SK-N-MC (cell line): ENCODE measurements at regions not wholly inside any gene's neighbourhood (a gene's known extent, or its start where the extent isn't known, plus 50 kb on each side); places are given as distances from the start of the nearest gene placed in this dataset.
A peak's percentile ranks its signal among the peaks of the same experiment; 100 is the strongest.
"Not testable (repeated sequence)": the region's sequence is repeated elsewhere in the genome, so short reads cannot be mapped to it uniquely, and the experiment has no call there.

Source experiments
- DNase-seq: peaks from one replicate; pipeline ENCODE4 v3.0.0-alpha.2; 2011; ENCODE audit warnings: low read depth, low spot score
- H3K27ac ChIP-seq: fragments of 200-600 bp; sonication (generic); 2 replicates; pipeline ENCODE4 v1.5.1; 2016; ENCODE audit warnings: mixed run types
- H3K36me3 ChIP-seq: fragments of 200-600 bp; sonication (generic); 2 replicates; pipeline ENCODE4 v1.6.1; 2017; ENCODE audit warnings: antibody characterized with exemption, low read length, mixed read lengths; ENCODE audit not compliant: insufficient read depth
- H3K4me3 ChIP-seq: fragments of 200-600 bp; sonication (generic); 2 replicates; pipeline ENCODE4 v1.5.1; 2016
- H3K9ac ChIP-seq: fragments of 200-600 bp; sonication (generic); 2 replicates; pipeline ENCODE4 v1.8.0; 2017; ENCODE audit warnings: mixed run types, mixed read lengths; ENCODE audit not compliant: insufficient read length
- H3K9me3 ChIP-seq: fragments of 200-600 bp; sonication (generic); 2 replicates; pipeline ENCODE4 v1.6.1; 2017; ENCODE audit warnings: low read depth, mild to moderate bottlenecking, antibody characterized with exemption, low read length, moderate library complexity, mixed read lengths
- EZH2 ChIP-seq: fragments of 200-600 bp; sonication (generic); IDR thresholded peaks from one replicate; pipeline ENCODE4 v1.6.1; 2017; ENCODE audit warnings: antibody characterized with exemption
- FOXP2 ChIP-seq: optimal IDR thresholded peaks from 2 replicates; pipeline ENCODE3; 2011; ENCODE audit warnings: mild to moderate bottlenecking, moderate library complexity; ENCODE audit not compliant: insufficient read depth; ENCODE audit errors: extremely low read length, control extremely low read depth
- POLR2AphosphoS5 ChIP-seq: IDR thresholded peaks from 2 replicates; pipeline ENCODE4 v1.6.1; 2012; ENCODE audit warnings: mild to moderate bottlenecking, low read depth, low read length, borderline replicate concordance

DNA sequence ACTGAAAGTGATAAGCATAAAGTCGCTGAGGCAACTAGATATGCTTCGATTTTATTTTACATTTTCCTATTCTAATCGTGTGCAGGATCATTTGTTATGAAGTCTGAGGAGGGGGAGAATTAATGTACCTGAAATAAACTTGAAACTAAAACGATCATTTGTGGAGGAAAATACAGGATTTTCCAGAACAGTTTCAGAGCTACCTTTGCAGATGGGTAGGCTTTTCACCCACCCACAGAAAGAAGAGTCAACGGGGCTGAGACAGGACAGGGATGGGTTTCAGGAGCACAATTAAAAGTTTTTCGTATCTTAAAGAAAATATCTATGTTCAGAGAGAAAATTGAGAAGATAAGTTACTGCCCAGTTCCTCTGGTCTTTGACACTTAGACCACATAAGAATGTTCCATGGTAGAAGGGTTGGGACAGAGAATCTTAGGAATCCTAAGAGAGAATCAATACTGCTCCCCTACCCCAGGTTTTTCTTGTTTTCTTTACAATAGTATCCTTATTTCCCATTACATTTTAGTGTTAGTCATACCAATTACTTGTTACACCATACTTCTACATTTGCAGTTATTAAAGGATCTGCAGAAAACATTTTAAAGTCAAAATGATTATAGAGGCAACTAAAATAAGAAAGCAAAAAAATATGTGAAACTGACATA is 211.4 kb downstream of the DEPDC1B start:
- TF ChIP-seq FOXP2: no peak
- TF ChIP-seq EZH2: no peak
- H3K9ac ChIP-seq: peak overlapping the region; percentile 55
- no peaks in the 10 kb centered on the region for H3K9me3 ChIP-seq
- H3K36me3 ChIP-seq: no peaks in the 10 kb centered on the region
- peak overlapping the region; percentile 77 for H3K4me3 ChIP-seq
- no peak for DNase-seq
- H3K27ac ChIP-seq: no peak overlapping the region

- TF ChIP-seq FOXP2: no peak
- TF ChIP-seq POLR2AphosphoS5: 0 out of 2 replicates have a peak, but pooled peaks have one; percentile 33
- Histone ChIP-seq H3K4me3 (peak overlapping the region; percentile 77), H3K9me3 (no peaks in the 10 kb centered on the region), H3K36me3 (no peaks in the 10 kb centered on the region), H3K27ac (peak overlapping the region; percentile 88), H3K9ac (peak overlapping the region; percentile 55)
- peak; percentile 76 for DNase-seq
Observed at GRCh38 chr5:60487885-60488442, 212.0 kb downstream of the DEPDC1B start.

DNA sequence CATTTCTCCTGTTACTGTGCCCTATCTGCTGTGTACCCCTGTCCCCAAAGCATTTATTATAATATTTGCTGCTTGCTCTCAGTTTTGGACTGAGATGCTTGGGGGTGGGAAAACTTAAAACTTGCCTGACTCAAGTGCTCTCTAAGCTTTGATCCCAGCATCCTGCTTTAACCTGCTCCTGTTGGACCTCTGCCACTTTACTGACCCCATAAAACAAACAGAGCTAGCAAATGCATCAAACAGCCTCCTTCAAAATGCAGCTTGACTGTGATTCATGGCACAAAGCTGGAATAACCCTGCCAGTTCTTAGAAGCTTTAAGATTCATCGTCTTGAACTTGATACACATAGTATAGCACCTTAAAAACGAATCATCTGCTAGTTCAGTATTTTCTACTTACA is 212.5 kb downstream of the DEPDC1B start:
- Histone ChIP-seq H3K9ac (peak overlapping the region; percentile 55), H3K36me3 (no peaks in the 10 kb centered on the region), H3K9me3 (no peaks in the 10 kb centered on the region), H3K27ac (peak overlapping the region; percentile 88), H3K4me3 (peak overlapping the region; percentile 77)
- no peak for TF ChIP-seq FOXP2
- no peak for TF ChIP-seq EZH2
- no peak for TF ChIP-seq POLR2AphosphoS5
- no peak for DNase-seq

DNA sequence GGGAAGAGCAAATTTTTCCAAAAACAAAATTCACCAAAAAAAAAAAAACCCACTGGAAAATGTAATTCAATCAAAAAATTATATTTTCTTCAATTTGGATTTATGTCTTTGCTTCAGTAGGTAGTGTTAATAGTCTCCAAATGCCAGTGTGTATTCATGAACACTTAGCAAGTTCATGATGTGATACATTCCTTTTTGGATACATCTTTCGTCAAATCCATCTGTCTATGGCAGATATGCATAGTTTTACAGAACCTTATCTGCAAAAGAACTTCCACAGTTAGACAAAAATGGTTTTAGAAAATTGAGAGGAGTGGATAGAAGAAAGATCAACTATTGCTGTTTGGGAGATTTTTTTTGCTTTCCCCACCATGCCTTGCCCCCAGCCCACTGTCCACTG is 214.6 kb downstream of the DEPDC1B start:
- Histone ChIP-seq H3K9me3 (no peaks in the 10 kb centered on the region), H3K36me3 (no peaks in the 10 kb centered on the region), H3K27ac (no peak overlapping the region), H3K9ac (no peak overlapping the region), H3K4me3 (no peak overlapping the region)
- TF ChIP-seq EZH2 (no peak), POLR2AphosphoS5 (no peak), FOXP2 (no peak)
- DNase-seq: no peak

- Histone ChIP-seq H3K4me3 (no peak overlapping the region), H3K9ac (no peak overlapping the region), H3K9me3 (no peaks in the 10 kb centered on the region), H3K27ac (no peak overlapping the region), H3K36me3 (no peaks in the 10 kb centered on the region)
- no peak for DNase-seq
- no peak for TF ChIP-seq POLR2AphosphoS5
- no peak for TF ChIP-seq FOXP2
Observed at GRCh38 chr5:60483050-60483449, 216.9 kb downstream of the DEPDC1B start.

DNA sequence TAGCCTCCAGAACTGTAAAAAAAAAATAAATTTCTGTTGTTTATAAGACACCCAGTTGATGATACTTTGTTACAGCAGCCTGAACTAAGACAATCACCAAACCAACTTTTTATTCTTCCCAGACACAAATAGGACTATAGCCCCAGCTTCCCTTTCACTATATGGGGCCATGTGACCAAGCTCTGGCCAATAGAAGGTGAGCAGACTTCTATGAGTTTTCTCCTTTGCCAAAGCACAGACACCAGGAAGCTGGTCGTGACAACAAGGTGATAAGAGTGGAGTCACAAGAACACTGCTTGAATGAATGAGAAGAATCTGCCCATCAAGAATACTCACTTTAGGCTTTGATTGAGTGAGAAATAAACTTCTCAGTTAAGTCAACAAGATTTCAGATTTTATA is 217.7 kb downstream of the DEPDC1B start:
- peak overlapping the region; percentile 24; the same call in 1 of the 2 replicates for H3K4me3 ChIP-seq
- DNase-seq: no peak
- no peaks in the 10 kb centered on the region for H3K36me3 ChIP-seq
- peak overlapping the region; percentile 63 for H3K27ac ChIP-seq
- TF ChIP-seq FOXP2 (no peak), EZH2 (no peak), POLR2AphosphoS5 (no peak)
- H3K9ac ChIP-seq: no peak overlapping the region
- no peaks in the 10 kb centered on the region for H3K9me3 ChIP-seq

DNA sequence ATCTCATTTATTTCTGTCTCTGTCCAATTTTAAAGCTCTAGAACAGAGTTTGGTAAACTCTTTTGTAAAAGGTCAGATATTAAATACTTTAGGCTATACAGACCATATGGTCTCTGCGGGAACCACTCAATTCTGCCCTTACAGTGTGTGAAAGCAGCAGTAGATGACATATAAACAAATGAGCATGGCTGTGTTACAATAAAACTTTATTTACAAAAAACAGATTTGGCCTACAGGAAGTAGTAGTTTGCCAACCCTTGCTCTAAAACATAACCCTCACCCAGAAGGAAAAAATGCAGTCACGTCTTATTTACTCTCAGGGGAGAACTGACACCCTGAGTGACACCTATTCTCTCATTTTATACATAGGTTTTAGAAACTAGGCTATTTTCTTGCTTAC is 220.4 kb downstream of the DEPDC1B start:
- TF ChIP-seq POLR2AphosphoS5 (no peak), EZH2 (no peak), FOXP2 (no peak)
- no peak overlapping the region for H3K9ac ChIP-seq
- no peak overlapping the region for H3K27ac ChIP-seq
- DNase-seq: no peak
- H3K36me3 ChIP-seq: no peaks in the 10 kb centered on the region
- H3K9me3 ChIP-seq: no peaks in the 10 kb centered on the region
- H3K4me3 ChIP-seq: no peak overlapping the region

DNA sequence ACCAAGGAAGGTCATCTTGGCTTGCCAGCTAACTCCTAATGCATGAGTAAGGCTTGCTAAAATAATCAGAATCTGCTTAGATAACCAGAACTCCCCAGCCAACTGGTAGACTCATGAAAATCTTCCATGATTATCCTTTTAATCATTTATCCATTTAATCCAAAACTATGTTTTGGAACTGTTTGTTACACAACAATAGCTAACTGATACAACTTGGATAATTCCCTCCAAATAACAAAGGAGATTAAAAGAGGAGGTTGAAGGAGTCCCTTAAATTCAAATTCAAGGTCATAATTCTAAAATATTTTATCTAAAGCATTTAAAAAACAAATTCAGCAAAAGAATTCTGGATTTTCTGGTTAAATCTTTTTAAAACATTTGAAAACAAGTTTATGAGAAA is 222.1 kb downstream of the DEPDC1B start:
- Histone ChIP-seq H3K9me3 (no peaks in the 10 kb centered on the region), H3K4me3 (no peak overlapping the region), H3K36me3 (no peaks in the 10 kb centered on the region), H3K27ac (no peak overlapping the region), H3K9ac (no peak overlapping the region)
- no peak for DNase-seq
- no peak for TF ChIP-seq FOXP2
- no peak for TF ChIP-seq EZH2

DNA sequence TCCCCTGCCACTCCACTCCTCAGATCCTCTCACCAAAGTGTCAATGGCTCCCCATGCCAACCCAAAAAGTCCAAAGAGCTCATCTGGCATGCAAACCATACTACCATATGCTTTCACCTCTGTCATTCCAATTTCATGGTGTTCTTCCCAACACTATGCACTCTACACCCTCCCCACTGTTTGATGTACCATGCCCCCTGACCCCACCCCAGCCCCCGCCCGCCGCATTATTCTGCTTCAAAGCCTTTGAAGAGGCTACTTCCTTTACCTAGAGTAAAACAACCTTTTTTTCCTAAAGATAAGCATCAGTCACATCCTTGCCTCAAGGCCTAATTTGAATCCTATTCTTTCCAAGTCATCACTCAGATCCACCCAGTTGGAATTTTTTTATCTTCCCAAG is 226.3 kb downstream of the DEPDC1B start:
- Histone ChIP-seq H3K9me3 (no peaks in the 10 kb centered on the region), H3K36me3 (no peaks in the 10 kb centered on the region), H3K9ac (no peak overlapping the region), H3K27ac (no peak overlapping the region), H3K4me3 (no peak overlapping the region)
- DNase-seq: no peak
- no peak for TF ChIP-seq FOXP2
- TF ChIP-seq POLR2AphosphoS5: no peak
- TF ChIP-seq EZH2: no peak

DNA sequence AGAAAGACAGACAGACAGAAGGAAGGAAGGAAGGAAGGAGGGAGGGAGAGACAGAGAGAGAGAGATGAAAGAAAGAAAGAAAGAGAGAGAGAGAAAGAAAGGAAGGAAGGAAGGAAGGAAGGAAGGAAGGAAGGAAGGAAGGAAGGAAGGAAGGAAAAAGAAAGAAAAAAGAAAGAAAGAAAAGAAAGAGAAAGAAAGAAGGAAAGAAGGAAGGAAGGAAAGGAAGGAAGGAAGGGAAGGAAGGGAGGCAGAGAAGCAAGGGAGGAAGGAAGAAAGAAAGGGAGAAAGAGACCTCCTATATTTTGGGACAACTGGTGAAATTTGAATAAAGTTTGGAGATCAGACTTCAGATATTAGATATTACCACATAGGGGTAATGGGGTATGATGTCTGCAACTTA is 226.9 kb downstream of the DEPDC1B start:
- H3K9ac ChIP-seq, DNase-seq, H3K4me3 ChIP-seq, H3K27ac ChIP-seq, H3K9me3 ChIP-seq, H3K36me3 ChIP-seq: not testable (repeated sequence)
